HG03103 (cell line): ENCODE measurements at regions not wholly inside any gene's neighbourhood (a gene's known extent, or its start where the extent isn't known, plus 50 kb on each side); places are given as distances from the start of the nearest gene placed in this dataset.

Source experiments
- ATAC-seq: cut with Tn5 transposase; IDR thresholded peaks from one replicate; pipeline ENCODE4 v1.9.1; 2021; ENCODE audit warnings: low read depth; ENCODE audit not compliant: unreplicated experiment

DNA sequence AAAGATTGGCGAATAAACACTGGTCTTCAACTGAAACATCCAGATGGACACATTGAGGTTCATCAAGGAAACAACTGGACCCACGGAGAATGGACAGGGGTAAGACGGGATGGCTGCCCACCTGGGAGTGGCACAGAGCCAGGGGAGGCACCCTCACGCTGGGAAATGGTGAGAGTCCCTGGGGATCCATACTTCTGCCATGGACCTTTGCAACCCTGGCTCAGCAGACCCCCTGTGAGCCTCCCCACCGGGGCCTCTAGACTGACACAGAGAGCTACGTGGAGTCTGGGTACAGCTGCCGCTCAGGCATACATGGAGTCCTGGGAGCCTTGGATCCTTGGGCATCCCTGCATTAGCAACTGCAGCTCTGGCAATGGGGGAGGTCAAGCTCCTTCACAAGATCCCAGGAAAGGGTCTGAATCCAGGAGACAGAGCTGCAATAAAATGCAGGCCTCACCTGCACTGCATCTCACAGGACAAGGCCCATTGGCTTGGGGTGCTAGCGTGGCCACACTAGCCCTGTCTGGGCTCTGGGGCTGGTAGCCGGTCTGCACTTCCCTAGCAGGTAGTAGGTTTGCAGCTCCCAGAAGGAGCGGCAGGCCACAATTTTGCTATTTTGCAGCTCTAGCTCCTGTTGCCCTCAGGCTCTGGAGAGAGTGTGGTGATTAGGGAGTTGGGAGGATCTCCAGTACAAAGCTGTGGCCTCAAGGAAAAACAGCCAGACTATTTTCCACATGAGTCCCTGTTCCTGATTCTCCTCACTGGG, 496.4 kb upstream of the LRRC4C start:
- no peak for ATAC-seq

DNA sequence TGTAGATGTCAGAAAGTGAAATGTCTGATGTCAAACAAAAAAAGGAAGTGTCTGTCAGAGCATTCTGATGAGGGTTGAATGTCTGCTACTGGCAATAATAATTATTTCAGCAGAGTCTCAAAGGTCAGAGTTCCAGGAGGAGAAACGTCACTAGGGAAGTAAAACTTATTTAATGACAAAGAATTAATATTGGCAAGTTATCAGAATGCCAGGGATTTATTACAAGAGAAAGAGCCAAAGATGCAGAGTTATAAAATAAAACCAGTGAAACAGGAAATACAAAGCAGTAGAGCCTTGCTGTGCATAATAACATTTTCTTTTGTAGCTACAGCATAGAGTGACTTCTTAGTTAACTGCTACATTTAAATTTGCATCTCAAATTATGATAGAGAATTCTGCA, 504.0 kb upstream of the LRRC4C start:
- ATAC-seq = no peak

DNA sequence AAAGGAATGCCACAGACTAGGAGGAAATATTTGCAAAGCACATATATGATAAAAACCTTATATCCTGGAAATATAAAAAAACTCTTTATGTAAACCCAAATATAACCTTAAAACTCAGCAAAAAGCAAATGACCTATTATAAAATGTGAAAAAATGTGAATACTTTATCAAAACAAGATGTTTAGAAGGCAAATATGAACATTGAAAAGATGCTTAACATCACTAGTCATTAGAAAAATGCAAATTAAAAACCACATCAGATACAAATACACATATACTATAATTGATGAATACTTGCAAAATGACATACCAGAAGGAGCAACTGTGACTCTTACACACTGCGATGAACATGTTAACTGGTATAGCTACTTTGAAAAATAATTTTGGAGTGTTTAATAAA, 511.2 kb upstream of the LRRC4C start:
- no peak for ATAC-seq

- ATAC-seq = no peak
Measured at GRCh38 chr11:41971592-41971991, 512.1 kb upstream of the LRRC4C start.

DNA sequence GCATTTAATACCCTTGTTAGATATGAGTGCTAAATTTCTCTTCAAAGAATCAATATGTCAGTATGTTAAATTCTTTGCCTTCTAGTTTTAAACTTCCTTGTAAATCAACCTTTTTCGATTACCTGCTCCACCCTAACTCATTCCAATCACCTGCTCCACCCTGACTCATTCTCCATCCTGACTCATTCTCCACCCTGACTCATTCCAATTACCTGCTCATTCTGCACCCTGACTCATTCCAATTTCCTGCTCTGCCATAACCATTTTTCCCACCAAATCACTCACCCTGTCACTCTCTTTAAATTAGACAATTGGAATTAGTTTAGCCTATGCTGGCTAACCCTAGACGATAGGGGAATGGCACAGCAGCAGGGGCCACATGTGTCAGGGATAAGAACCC, 519.5 kb upstream of the LRRC4C start:
- no peak for ATAC-seq

DNA sequence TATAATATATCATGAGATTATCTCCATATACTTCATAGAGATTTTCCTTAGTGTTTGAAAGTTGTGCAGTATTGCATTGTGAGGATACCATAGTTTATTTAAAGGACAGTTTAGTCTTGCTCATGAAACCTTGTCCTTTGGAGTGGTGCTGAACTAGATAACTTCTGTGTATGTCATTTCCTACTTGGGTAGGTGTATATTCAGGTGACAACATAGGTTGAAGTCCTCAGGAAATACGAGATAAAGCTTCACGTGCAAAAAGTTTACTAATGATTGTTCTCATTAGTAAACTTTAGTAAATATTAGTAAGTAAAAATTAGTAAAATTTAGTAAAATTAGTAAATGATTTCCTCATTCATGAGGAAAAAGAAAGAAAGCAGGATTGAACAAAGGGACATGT, 521.3 kb upstream of the LRRC4C start:
- ATAC-seq = no peak

GRCh38 chr11:41982276-41982675, 522.8 kb upstream of the LRRC4C start:
- ATAC-seq = no peak

GRCh38 chr11:41982975-41983374, 523.5 kb upstream of the LRRC4C start:
- ATAC-seq = no peak

DNA sequence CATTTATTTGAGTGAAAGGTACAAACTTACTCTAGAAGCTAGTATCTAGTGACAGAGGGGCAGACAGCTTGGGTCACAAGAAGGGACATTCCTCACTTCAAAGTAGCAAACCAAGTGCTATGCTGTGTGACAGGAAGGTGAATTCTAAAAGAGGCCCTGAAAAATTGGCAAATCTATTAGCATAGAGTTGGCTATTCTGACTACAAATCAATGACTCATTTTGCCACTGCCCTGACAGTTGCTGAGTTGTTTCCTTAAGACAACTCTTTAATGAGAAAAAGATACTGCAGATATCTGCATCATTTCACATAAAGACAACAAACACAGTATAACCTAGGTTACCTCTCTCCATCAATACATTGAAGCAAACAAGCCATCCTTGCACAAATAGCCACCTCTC, 524.0 kb upstream of the LRRC4C start:
- ATAC-seq = no peak

DNA sequence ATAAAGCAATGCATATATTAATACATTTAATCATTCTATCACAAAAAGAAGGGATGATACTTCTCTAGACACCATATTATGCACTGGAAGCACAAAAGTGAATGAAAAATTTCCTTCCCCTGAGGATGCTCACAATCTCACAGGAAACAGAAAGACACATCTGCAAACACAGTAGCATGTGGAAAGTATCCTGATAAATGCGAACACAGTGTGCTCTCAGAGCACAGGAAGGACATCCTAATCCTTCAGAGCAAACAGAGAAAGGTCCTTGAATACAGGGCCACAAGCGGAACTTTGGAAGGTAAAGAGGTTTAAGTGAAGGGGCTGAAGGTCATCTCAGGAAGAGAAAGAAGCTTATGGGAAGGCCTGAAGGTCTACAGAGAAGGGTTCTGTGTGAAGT, 524.6 kb upstream of the LRRC4C start:
- no peak for ATAC-seq

- ATAC-seq = no peak
Measured at GRCh38 chr11:41985799-41986198, 526.3 kb upstream of the LRRC4C start.

DNA sequence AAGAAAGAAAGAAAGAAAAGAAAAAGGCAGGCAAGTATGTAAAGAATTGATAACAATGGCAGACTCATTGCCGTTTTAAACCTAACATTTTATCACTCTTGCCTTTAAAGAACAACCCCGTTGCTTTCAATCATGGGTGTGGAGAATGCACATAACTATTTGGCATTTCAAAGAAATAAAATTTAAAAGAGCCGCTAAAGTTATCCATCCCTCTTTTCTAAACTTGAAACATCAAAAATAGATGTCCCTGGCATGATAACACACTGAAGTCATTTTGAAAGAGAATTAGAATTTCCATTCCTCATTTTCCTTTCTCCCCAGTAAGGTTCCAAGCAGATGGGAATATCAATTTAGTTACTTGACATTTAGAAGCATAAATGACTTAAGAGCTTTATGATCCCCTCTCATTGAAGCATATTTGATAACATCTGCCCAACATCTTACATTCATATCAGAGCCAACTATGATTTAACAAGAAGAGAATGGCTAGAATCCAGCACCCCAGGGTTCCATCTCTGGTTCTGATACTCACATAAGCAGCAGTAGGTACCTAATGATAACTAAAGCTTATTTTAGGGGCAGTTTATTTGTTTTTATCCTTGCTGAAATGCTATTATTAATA, 529.6 kb upstream of the LRRC4C start:
- ATAC-seq = no peak

- no peak for ATAC-seq
Measured at GRCh38 chr11:41989823-41990380, 530.5 kb upstream of the LRRC4C start.

GRCh38 chr11:41996533-41996932, 537.1 kb upstream of the LRRC4C start:
- ATAC-seq = no peak

DNA sequence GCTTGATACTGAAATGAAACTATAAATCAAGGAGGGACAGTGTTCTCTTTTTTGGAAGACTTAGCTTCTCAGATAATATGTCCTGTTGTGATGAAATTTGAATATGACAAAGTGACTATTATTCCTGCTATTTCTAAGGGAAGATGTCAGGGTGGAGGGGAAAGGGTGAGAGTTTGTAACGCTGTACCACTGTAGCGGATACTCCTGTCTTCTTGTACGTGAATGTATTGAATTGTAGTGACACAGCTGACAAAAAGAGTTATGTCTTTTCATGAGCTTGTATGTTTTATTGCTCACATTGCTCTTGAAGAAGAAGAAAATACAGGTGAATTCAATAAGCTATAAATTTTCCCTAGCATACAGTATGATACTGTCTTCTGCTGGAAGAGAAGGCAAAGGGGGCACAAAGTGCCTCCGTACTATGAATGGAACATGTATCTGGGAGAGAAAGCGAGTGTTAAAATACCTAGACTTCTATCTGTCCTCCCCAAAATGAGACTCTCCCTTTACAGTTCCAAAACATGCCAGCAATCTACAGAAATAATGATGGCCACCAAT, 538.5 kb upstream of the LRRC4C start:
- ATAC-seq = no peak

GRCh38 chr11:41999066-41999465, 539.6 kb upstream of the LRRC4C start:
- no peak for ATAC-seq

- no peak for ATAC-seq
Measured at GRCh38 chr11:42003801-42004200, 544.3 kb upstream of the LRRC4C start.

DNA sequence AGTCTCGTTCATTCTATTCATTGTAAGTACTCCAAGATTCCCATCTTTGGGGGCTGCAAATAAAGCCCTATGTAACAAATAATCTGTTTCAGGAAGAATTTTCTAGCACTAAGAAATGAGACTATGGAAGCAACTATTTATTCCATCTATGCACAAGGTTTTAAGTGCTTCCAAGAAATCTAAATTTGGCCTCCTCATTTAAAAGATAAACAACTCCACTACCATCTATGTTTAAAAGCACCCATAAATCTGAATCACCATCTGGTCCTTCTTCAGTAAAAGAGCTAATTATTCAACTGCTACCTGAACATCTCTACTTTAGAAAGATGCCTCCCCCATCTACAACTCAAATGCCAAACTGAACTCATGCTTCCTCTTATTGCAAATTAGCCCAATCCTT, 547.3 kb upstream of the LRRC4C start:
- ATAC-seq = no peak

DNA sequence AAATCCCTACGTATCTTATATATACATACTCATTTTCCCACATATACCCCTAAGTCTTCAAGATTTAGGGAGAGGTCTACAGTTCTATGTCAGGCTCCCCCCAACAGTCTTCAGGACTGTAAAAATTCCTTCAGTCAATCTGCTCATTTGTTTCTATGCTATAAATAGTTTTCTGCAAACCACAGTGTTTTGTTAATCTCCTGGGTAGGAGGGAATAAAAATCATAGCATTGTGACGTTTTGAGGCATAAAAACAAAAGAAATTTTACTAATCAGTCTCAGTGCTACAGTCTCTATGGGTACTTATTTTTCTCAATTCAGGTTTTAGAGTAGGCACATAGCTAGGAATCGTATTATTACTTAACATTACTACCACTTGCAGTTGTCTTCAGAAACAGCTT, 552.8 kb upstream of the LRRC4C start:
- no peak for ATAC-seq

- ATAC-seq = no peak
Measured at GRCh38 chr11:42013656-42014201, 554.3 kb upstream of the LRRC4C start.

GRCh38 chr11:42021911-42022310, 562.5 kb upstream of the LRRC4C start:
- ATAC-seq = no peak

- no peak for ATAC-seq
Measured at GRCh38 chr11:42023267-42023666, 563.8 kb upstream of the LRRC4C start.
